GM10266 (cell line): ENCODE measurements at regions not wholly inside any gene's neighbourhood (a gene's known extent, or its start where the extent isn't known, plus 50 kb on each side); places are given as distances from the start of the nearest gene placed in this dataset.

ENCODE experiments used
- DNase-seq: peaks from one replicate; pipeline ENCODE4 v3.0.0; 2012; ENCODE audit errors: extremely low spot score
- TF ChIP-seq, protein P1 (sequence below): IDR thresholded peaks from 2 replicates; pipeline ENCODE4 v1.5.1; 2012; ENCODE audit warnings: mild to moderate bottlenecking, low read depth; ENCODE audit not compliant: control insufficient read depth, insufficient read depth; ENCODE audit errors: missing control alignments

DNA sequence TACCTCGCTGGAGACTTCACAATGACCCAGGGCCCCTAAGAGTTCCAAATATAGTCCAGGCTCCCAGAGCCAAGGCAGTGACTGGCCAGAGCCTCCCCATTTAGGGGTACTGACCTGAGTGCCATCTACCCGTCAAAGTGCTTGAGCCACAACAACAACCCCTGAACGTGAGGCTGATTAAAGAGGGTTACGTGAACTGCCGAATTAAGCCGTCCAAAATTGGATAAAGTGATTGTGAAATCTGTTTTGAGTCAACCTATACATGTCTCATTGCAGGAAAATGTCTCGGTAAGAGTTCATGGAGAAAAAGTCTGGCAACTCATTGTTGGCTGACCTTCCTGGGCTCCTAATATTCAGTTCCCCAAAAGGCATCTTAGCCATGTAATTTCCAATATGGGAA is 116.3 kb downstream of the TTC32 start:
- TF ChIP-seq, protein P1, sequence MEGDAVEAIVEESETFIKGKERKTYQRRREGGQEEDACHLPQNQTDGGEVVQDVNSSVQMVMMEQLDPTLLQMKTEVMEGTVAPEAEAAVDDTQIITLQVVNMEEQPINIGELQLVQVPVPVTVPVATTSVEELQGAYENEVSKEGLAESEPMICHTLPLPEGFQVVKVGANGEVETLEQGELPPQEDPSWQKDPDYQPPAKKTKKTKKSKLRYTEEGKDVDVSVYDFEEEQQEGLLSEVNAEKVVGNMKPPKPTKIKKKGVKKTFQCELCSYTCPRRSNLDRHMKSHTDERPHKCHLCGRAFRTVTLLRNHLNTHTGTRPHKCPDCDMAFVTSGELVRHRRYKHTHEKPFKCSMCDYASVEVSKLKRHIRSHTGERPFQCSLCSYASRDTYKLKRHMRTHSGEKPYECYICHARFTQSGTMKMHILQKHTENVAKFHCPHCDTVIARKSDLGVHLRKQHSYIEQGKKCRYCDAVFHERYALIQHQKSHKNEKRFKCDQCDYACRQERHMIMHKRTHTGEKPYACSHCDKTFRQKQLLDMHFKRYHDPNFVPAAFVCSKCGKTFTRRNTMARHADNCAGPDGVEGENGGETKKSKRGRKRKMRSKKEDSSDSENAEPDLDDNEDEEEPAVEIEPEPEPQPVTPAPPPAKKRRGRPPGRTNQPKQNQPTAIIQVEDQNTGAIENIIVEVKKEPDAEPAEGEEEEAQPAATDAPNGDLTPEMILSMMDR = no peak

DNA sequence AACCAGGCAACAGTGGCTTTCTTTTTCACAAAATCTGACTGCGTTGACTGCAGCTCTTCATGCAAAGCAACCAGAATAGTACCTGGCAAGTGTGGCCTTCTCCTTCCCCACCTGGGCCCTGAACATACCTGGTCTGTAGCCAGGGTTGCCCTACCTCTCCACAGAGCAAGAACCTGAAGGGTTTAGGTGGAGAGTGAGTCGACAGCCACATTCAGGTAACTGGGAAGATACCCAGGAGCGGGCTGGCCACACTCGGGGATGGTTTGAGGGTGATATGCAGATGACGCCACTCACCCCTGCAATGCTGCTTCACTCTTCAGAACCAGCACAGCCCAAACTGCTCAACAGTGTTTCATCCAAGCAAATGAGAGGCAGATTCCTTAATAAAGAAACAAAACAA is 117.3 kb downstream of the TTC32 start:
- DNase-seq = no peak
- TF ChIP-seq, protein P1 = no peak

More for the DNA sequence above, 116.3 kb downstream of the TTC32 start:
- no peak for DNase-seq

DNA sequence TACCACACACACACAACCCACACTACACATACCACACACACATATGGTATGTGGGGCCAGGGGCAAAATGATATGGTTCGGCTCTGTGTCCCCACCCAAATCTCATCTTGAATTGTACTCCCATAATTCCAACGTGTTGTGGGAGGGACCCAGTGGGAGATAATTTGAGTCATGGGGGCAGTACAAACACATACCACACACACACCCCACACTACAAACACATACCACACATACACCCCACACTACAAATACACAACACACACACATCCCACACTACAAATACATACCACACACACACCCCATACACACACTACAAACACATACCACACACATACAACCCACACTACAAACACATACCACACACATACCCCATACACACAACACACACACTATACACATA is 117.8 kb downstream of the TTC32 start:
- TF ChIP-seq, protein P1 = no peak
- DNase-seq = no peak

DNA sequence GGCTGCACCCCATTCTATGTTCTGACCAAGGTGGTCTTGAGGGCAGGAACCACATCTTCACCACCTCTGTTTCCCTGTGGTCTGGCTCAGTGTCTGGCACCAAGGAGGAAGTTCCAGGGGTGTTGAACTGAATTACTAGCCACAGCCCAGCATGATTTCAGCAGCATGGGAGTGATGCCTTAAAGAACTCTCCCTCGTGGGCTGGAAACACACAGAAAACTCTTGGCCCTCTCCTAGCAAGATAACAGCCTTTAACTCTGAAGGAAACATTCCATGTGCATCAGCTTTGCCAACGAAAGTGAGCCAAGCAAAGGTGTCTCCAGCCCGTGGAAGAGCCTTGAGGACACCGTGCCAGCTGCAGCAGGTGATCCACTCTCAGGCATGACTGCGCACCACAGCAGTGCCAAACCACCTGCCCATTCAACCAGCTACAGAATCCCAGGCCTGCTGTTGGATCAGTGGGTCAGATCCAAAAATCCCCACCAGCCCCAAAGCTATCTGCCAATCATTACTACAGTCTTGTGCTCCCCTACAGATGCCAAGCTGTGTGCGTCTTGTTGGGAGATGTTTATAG is 124.8 kb downstream of the TTC32 start:
- DNase-seq = no peak
- TF ChIP-seq, protein P1 = no peak

DNA sequence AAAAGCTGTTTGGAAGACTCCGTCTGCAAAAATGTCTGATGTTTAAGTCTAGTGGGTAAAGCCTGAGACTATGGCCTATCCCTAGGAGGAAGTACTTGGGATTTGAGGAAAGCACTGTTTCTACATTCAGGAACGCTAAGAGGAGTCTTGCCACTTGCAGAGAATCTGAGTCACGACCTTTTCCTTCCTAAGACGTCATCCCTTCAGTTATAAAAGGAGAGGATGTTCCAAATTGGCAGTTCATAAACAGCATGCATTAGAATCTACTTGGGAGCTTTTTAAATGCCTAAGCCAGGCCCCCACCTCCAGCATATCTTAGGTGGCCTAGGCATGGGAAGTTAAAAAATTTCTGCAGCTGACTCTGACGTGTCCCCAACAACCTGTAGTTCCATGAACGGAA is 125.9 kb downstream of the TTC32 start:
- TF ChIP-seq, protein P1 = no peak

DNA sequence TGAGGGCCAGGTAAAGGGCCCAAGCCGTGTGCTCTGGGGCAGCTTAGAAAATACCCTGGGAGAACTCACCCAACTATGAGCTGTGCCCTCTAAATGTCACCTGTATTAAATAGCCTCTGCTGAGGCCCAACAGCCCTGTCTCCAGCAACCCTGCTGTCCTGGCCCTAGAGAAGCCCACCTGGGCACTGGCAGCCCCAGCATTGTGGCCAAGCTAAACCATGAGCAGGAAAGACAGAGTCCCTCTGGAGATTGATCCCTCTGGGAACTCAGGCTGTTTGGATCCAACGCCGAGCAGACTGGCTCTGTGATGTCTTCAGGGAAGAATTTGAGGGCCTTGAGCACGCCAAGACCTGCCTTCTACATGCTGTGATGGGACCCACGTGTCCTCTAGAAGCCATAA is 126.5 kb downstream of the TTC32 start:
- DNase-seq = no peak
- TF ChIP-seq, protein P1 = no peak

More for the DNA sequence above, 125.9 kb downstream of the TTC32 start:
- DNase-seq = no peak

DNA sequence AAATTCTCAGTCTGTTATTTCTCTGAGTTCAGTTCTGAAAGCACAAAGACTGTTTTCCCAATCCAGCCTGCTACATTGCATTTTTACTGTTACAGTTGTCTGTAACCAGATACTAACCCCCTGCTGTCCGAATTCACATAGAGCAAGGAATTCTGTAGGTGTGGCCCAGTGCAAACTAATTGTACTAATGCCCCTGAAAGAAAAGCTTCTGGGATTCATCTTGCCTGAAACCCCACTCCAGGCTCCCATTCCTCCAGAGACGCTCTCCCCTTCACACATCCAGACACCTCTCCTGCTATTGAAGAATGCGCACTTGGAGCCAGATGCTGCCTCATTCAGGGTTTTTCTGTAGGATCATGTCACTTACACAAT is 127.0 kb downstream of the TTC32 start:
- TF ChIP-seq, protein P1 = no peak
- no peak for DNase-seq
